Vagina (tissue), 2 donors: ENCODE measurements at regions not wholly inside any gene's neighbourhood (a gene's known extent, or its start where the extent isn't known, plus 50 kb on each side); places are given as distances from the start of the nearest gene placed in this dataset.

Experiments
- DNase-seq, 2 donors: peaks; one replicate each; pipeline ENCODE4 v3.0.0-alpha.2; 2017; ENCODE audit errors: extremely low spot score in 2 of 2
- H3K27ac ChIP-seq: fragments of 200-600 bp; sonication (generic); one replicate; pipeline ENCODE4 v1.5.1; 2019
- H3K27me3 ChIP-seq: fragments of 200-600 bp; sonication (generic); one replicate; pipeline ENCODE4 v1.5.1; 2019
- H3K36me3 ChIP-seq, 2 donors: fragments of 200-600 bp; sonication (generic); one replicate each; pipeline ENCODE4 v1.5.1; 2017 to 2019
- H3K4me1 ChIP-seq: fragments of 200-600 bp; sonication (generic); one replicate; pipeline ENCODE4 v1.5.1; 2019
- H3K4me3 ChIP-seq, 2 donors: fragments of 200-600 bp; sonication (generic); 1 replicate in 1 of 2; 2 replicates in 1 of 2; pipeline ENCODE4 v1.5.1; 2016 to 2019
- H3K9me3 ChIP-seq: fragments of 200-600 bp; sonication (generic); one replicate; pipeline ENCODE4 v1.5.1; 2019
- CTCF ChIP-seq, 3 experiments: fragments of 450-650 bp in 2 of 3; fragments of 200-600 bp in 1 of 3; sonication (generic) in 1 of 3; IDR thresholded peaks; one replicate each; pipeline ENCODE4 v1.5.1; 2017 to 2019; ENCODE audit warnings: antibody characterized with exemption in 3 of 3, mild to moderate bottlenecking in 2 of 3, moderate library complexity in 2 of 3
- POLR2A ChIP-seq, 2 donors: fragments of 450-650 bp; IDR thresholded peaks; one replicate each; pipeline ENCODE4 v1.6.1; 2017; ENCODE audit warnings: antibody characterized with exemption in 2 of 2, mild to moderate bottlenecking in 2 of 2, moderate library complexity in 2 of 2
- POLR2AphosphoS5 ChIP-seq, 2 donors: sonication (generic); formaldehyde crosslinking; IDR thresholded peaks; one replicate each; pipeline ENCODE4 v1.9.0; 2017; ENCODE audit warnings: antibody characterized with exemption in 2 of 2, mild to moderate bottlenecking in 2 of 2, low read depth in 1 of 2; ENCODE audit not compliant: insufficient read depth in 1 of 2
- intact Hi-C: fragments of 100-400 bp; cut with DNase I; formaldehyde crosslinking; loops from one replicate; pipeline ENCODE4 v1.15.1; 2023

DNA sequence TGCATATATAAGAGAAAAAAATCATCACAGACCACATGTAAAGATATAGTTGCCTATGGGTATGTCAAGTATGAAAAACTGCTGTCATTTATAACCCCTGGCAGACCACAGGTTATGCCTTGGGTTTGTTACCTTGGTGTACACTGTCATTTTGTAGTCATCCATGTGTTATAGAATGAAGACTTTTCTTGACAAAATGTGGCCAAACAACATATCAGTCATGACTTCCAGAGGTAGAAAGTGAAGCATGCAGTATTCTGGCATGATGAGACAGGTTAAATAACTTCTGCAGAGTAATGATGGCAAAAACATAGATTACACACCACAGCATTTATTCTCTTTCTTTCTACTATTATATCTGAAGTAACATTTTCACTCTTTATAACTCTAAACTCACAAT, 74.9 kb upstream of the NEUROD1 start:
- no peak for TF ChIP-seq POLR2A (IDR thresholded peaks at IDR 0.05)
- TF ChIP-seq CTCF (IDR thresholded peaks at IDR 0.05): no peak
- no peak for TF ChIP-seq POLR2AphosphoS5 (IDR thresholded peaks at IDR 0.05; ENCODE audit: insufficient read depth in 1 of 2, low read depth in 1 of 2)
- H3K36me3 ChIP-seq: no peaks in the 10 kb centered on the region
- DNase-seq: no peak
- no peaks in the 10 kb centered on the region for H3K27me3 ChIP-seq
- no peaks in the 10 kb centered on the region for H3K9me3 ChIP-seq
- intact Hi-C loops: no loop called here
- no peaks in the 10 kb centered on the region for H3K4me1 ChIP-seq
- H3K4me3 ChIP-seq: no peak overlapping the region
- no peak overlapping the region for H3K27ac ChIP-seq

DNA sequence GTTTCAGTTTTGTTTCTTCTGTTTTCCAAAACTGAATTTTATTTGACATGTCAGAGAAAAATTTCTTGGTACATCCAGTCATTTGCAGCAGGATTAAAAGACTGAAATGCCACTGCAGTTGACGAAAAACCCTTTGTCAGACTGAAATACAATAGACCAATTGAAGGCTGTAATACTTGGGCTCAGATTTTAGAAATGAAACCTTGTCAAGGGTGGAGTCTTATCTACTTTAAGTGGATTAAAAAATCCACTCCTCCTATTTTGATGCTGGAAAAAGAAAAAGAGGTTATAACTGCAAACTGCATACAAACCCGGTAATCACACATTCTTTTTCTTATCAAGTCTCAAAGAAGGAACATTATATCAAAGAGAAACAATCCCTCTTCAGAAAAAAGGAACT, 80.2 kb upstream of the NEUROD1 start:
- intact Hi-C loops: no loop called here
- no peak for DNase-seq
- no peak overlapping the region for H3K27ac ChIP-seq
- no peaks in the 10 kb centered on the region for H3K36me3 ChIP-seq
- no peaks in the 10 kb centered on the region for H3K9me3 ChIP-seq
- no peak for TF ChIP-seq POLR2AphosphoS5 (IDR thresholded peaks at IDR 0.05; ENCODE audit: insufficient read depth in 1 of 2, low read depth in 1 of 2)
- no peak for TF ChIP-seq CTCF (IDR thresholded peaks at IDR 0.05)
- TF ChIP-seq POLR2A (IDR thresholded peaks at IDR 0.05): no peak
- H3K4me1 ChIP-seq: peaks cover 8% of the 10 kb centered on the region
- no peaks in the 10 kb centered on the region for H3K27me3 ChIP-seq
- no peak overlapping the region for H3K4me3 ChIP-seq

DNA sequence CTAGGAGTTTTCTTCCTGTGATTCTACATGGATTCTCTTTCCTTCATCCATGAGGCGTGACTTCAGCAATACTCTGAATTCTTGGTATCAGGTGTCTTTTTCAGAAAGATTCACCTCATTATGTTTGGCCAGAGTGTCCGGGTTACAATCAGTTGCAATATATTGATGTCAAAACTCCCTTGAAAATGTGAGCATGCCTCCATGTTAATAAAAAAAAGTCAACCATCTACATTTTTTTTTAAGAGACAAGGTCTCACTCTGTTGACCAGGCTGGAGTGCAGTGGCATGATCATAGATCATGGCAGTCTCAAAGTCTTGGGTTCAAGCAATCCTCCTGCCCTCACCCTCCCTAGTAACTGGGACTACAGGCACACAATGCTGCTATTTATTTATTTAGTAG, 80.9 kb upstream of the NEUROD1 start:
- Histone ChIP-seq H3K27me3 (no peaks in the 10 kb centered on the region), H3K4me3 (no peak overlapping the region), H3K9me3 (no peaks in the 10 kb centered on the region), H3K36me3 (no peaks in the 10 kb centered on the region), H3K27ac (no peak overlapping the region), H3K4me1 (peaks cover 8% of the 10 kb centered on the region)
- intact Hi-C loops: no loop called here
- TF ChIP-seq POLR2A (IDR thresholded peaks at IDR 0.05) (no peak), CTCF (IDR thresholded peaks at IDR 0.05) (no peak), POLR2AphosphoS5 (IDR thresholded peaks at IDR 0.05; ENCODE audit: insufficient read depth in 1 of 2, low read depth in 1 of 2) (no peak)
- no peak for DNase-seq

DNA sequence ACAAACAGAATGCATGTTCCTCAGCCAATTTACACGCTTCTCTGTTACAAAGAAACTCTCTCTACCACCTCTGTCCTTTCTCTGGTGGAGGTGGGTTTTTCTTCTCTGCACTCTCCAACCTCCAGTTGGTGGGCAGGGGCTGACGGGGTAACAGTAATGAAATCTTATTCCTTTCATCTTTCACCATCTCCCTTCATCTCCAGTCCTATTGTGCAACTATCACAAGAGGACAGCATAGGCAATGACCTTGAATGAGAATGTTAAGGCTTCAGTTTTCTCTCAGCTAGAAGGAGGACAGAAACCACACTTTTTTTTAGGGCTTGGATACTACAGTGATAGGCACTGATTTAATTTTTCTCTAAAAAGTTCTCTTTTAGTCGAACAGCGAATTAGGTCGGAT, 81.7 kb upstream of the NEUROD1 start:
- Histone ChIP-seq H3K27me3 (no peaks in the 10 kb centered on the region), H3K4me3 (no peak overlapping the region), H3K4me1 (peaks cover 8% of the 10 kb centered on the region), H3K36me3 (no peaks in the 10 kb centered on the region), H3K9me3 (no peaks in the 10 kb centered on the region), H3K27ac (no peak overlapping the region)
- TF ChIP-seq CTCF (IDR thresholded peaks at IDR 0.05) (no peak), POLR2A (IDR thresholded peaks at IDR 0.05) (no peak), POLR2AphosphoS5 (IDR thresholded peaks at IDR 0.05; ENCODE audit: insufficient read depth in 1 of 2, low read depth in 1 of 2) (no peak)
- intact Hi-C loops: no loop called here
- no peak for DNase-seq

DNA sequence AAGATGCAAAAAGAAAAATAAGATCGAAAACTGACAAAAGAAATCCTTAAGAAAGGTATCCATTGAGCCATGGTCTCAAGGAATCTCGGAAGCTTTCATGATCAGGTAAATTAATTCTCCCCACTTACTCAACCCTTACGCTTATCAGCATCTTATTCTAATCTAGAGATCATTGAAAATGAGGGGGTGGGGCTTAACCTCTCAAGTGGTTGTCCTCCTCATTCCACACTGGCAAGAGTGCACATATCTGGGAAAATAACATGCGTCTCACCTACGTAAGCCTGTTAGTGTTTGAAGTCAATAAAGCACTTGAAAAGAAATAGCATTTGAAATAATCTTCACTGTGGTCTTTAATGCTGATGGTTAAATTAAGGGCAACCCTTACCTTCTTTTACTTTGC, 82.5 kb upstream of the NEUROD1 start:
- intact Hi-C loops: no loop called here
- no peaks in the 10 kb centered on the region for H3K9me3 ChIP-seq

More for the DNA sequence above, 82.5 kb upstream of the NEUROD1 start:
- H3K27me3 ChIP-seq: no peaks in the 10 kb centered on the region
- no peak for DNase-seq
- H3K4me1 ChIP-seq: peaks cover 8% of the 10 kb centered on the region
- no peaks in the 10 kb centered on the region for H3K36me3 ChIP-seq
- no peak overlapping the region for H3K27ac ChIP-seq
- TF ChIP-seq POLR2A (IDR thresholded peaks at IDR 0.05): no peak
- no peak for TF ChIP-seq CTCF (IDR thresholded peaks at IDR 0.05)
- TF ChIP-seq POLR2AphosphoS5 (IDR thresholded peaks at IDR 0.05; ENCODE audit: insufficient read depth in 1 of 2, low read depth in 1 of 2): no peak
- no peak overlapping the region for H3K4me3 ChIP-seq
